ENCODE measurements at regions not wholly inside any gene's neighbourhood (a gene's known extent, or its start where the extent isn't known, plus 50 kb on each side); places are given as distances from the start of the nearest gene placed in this dataset.

GRCh38 chr16:59154295-59154694, 420.2 kb upstream of the GOT2 start:
- no peaks in the 10 kb centered on the region for H3K27me3 ChIP-seq
- H3K4me1 ChIP-seq = no peaks in the 10 kb centered on the region
- no peaks in the 10 kb centered on the region for H3K36me3 ChIP-seq
- H3K27ac ChIP-seq = no peak overlapping the region
- no peak for TF ChIP-seq CTCF (IDR thresholded peaks at IDR 0.05)
- no peaks in the 10 kb centered on the region for H3K9me3 ChIP-seq
- no peak for DNase-seq (ENCODE audit: low spot score)
- no peak overlapping the region for H3K4me3 ChIP-seq

- Histone ChIP-seq H3K4me1 (no peaks in the 10 kb centered on the region), H3K27me3 (no peaks in the 10 kb centered on the region)
Observed at GRCh38 chr16:59148769-59149155, 414.6 kb upstream of the GOT2 start.

GRCh38 chr16:59148056-59148768, 414.1 kb upstream of the GOT2 start:
- H3K27ac ChIP-seq = no peak overlapping the region
- H3K36me3 ChIP-seq = no peaks in the 10 kb centered on the region
- no peak for DNase-seq (ENCODE audit: low spot score)
- no peaks in the 10 kb centered on the region for H3K4me1 ChIP-seq
- no peak for TF ChIP-seq CTCF (IDR thresholded peaks at IDR 0.05)
- no peaks in the 10 kb centered on the region for H3K9me3 ChIP-seq
- no peaks in the 10 kb centered on the region for H3K27me3 ChIP-seq
- no peak overlapping the region for H3K4me3 ChIP-seq

More at GRCh38 chr16:59148769-59149155, 414.6 kb upstream of the GOT2 start:
- TF ChIP-seq CTCF (IDR thresholded peaks at IDR 0.05) = no peak
- Histone ChIP-seq H3K36me3 (no peaks in the 10 kb centered on the region), H3K4me3 (no peak overlapping the region), H3K27ac (no peak overlapping the region), H3K9me3 (no peaks in the 10 kb centered on the region)
- DNase-seq (ENCODE audit: low spot score) = no peak

- no peak for TF ChIP-seq CTCF (IDR thresholded peaks at IDR 0.05)
- DNase-seq (ENCODE audit: low spot score) = no peak
- H3K4me3 ChIP-seq = no peak overlapping the region
- H3K9me3 ChIP-seq = no peaks in the 10 kb centered on the region
- no peaks in the 10 kb centered on the region for H3K4me1 ChIP-seq
- no peak overlapping the region for H3K27ac ChIP-seq
- no peaks in the 10 kb centered on the region for H3K27me3 ChIP-seq
- no peaks in the 10 kb centered on the region for H3K36me3 ChIP-seq
Observed at GRCh38 chr16:59146140-59146539, 412.0 kb upstream of the GOT2 start.

GRCh38 chr16:59144841-59145240, 410.7 kb upstream of the GOT2 start:
- Histone ChIP-seq H3K4me1 (no peaks in the 10 kb centered on the region), H3K27me3 (no peaks in the 10 kb centered on the region), H3K4me3 (no peak overlapping the region), H3K27ac (no peak overlapping the region), H3K36me3 (no peaks in the 10 kb centered on the region), H3K9me3 (no peaks in the 10 kb centered on the region)
- no peak for DNase-seq (ENCODE audit: low spot score)
- no peak for TF ChIP-seq CTCF (IDR thresholded peaks at IDR 0.05)

GRCh38 chr16:59144326-59144725, 410.2 kb upstream of the GOT2 start:
- H3K9me3 ChIP-seq = no peaks in the 10 kb centered on the region
- no peak for DNase-seq (ENCODE audit: low spot score)
- H3K36me3 ChIP-seq = no peaks in the 10 kb centered on the region
- H3K27me3 ChIP-seq = no peaks in the 10 kb centered on the region
- no peak for TF ChIP-seq CTCF (IDR thresholded peaks at IDR 0.05)
- no peak overlapping the region for H3K27ac ChIP-seq
- no peaks in the 10 kb centered on the region for H3K4me1 ChIP-seq
- H3K4me3 ChIP-seq = no peak overlapping the region
